T-helper 1 cell (primary cell): ENCODE measurements at regions not wholly inside any gene's neighbourhood (a gene's known extent, or its start where the extent isn't known, plus 50 kb on each side); places are given as distances from the start of the nearest gene placed in this dataset.
"Not testable (repeated sequence)": the region's sequence is repeated elsewhere in the genome, so short reads cannot be mapped to it uniquely, and the experiment has no call there.

Source experiments
- DNase-seq, 5 donors: peaks; one replicate each; pipeline ENCODE4 v3.0.0-alpha.2; 2012 to 2020

GRCh38 chr9:10835791-10836463, 223.1 kb upstream of the PTPRD start:
- DNase-seq: no peak

GRCh38 chr9:10843151-10843550, 230.3 kb upstream of the PTPRD start:
- DNase-seq: no peak

GRCh38 chr9:10855847-10856246, 243.0 kb upstream of the PTPRD start:
- DNase-seq: no peak

GRCh38 chr9:10858817-10859216, 246.0 kb upstream of the PTPRD start:
- DNase-seq: no peak

GRCh38 chr9:10863476-10863875, 250.7 kb upstream of the PTPRD start:
- no peak for DNase-seq

GRCh38 chr9:10867194-10867593, 254.4 kb upstream of the PTPRD start:
- DNase-seq: no peak

GRCh38 chr9:10869687-10870086, 256.9 kb upstream of the PTPRD start:
- no peak for DNase-seq

GRCh38 chr9:10873999-10874398, 261.2 kb upstream of the PTPRD start:
- DNase-seq: no peak

- no peak for DNase-seq
These were observed 262.9 kb upstream of the PTPRD start for GRCh38 chr9:10875752-10876151.

GRCh38 chr9:10876333-10876732, 263.5 kb upstream of the PTPRD start:
- DNase-seq: no peak

GRCh38 chr9:10890266-10890665, 277.5 kb upstream of the PTPRD start:
- not testable (repeated sequence) for DNase-seq

- no peak for DNase-seq
These were observed 286.7 kb upstream of the PTPRD start for GRCh38 chr9:10899509-10899908.

GRCh38 chr9:10903969-10904368, 291.2 kb upstream of the PTPRD start:
- no peak for DNase-seq

- DNase-seq: no peak
These were observed 298.0 kb upstream of the PTPRD start for GRCh38 chr9:10910779-10911178.

GRCh38 chr9:10911373-10911772, 298.6 kb upstream of the PTPRD start:
- no peak for DNase-seq

GRCh38 chr9:10917001-10917400, 304.2 kb upstream of the PTPRD start:
- no peak for DNase-seq

- no peak for DNase-seq
These were observed 308.9 kb upstream of the PTPRD start for GRCh38 chr9:10921671-10922070.

GRCh38 chr9:10925896-10926295, 313.1 kb upstream of the PTPRD start:
- DNase-seq: no peak

GRCh38 chr9:10928372-10928771, 315.6 kb upstream of the PTPRD start:
- no peak for DNase-seq

GRCh38 chr9:10930081-10930480, 317.3 kb upstream of the PTPRD start:
- no peak for DNase-seq

GRCh38 chr9:10946676-10947410, 334.0 kb upstream of the PTPRD start:
- DNase-seq: no peak

- no peak for DNase-seq
These were observed 345.1 kb upstream of the PTPRD start for GRCh38 chr9:10957878-10958277.

- no peak for DNase-seq
These were observed 349.1 kb upstream of the PTPRD start for GRCh38 chr9:10961883-10962282.

- DNase-seq: no peak
These were observed 370.4 kb upstream of the PTPRD start for GRCh38 chr9:10983251-10983650.

GRCh38 chr9:10999646-11000045, 386.8 kb upstream of the PTPRD start:
- no peak for DNase-seq
